GM18873 (cell line): ENCODE measurements at regions not wholly inside any gene's neighbourhood (a gene's known extent, or its start where the extent isn't known, plus 50 kb on each side); places are given as distances from the start of the nearest gene placed in this dataset.

Experiments used
- ATAC-seq: cut with Tn5 transposase; IDR thresholded peaks from one replicate; pipeline ENCODE4 v1.9.1; 2021; ENCODE audit warnings: mild to moderate bottlenecking, moderate library complexity, moderate number of reproducible peaks; ENCODE audit not compliant: unreplicated experiment, low FRiP score

DNA sequence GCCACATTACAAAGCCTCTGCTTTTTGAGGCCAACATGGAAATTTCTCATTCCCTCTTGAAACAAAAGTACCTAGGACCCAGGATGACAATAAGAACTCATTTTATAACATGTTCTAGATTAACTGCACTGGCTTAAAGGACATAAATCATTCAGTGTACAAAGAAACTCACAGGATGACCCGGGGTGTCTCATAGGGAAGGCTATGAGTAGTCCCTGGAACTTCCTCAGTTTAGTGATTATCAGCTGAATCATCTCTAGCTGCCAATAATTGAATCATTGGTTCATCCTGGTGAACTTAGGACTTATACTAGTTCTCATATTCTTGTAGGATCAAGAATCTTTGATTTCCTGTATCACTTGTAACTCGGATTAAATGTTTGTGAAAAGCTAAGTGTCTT is 95.8 kb upstream of the WDR1 start:
- ATAC-seq: no peak

DNA sequence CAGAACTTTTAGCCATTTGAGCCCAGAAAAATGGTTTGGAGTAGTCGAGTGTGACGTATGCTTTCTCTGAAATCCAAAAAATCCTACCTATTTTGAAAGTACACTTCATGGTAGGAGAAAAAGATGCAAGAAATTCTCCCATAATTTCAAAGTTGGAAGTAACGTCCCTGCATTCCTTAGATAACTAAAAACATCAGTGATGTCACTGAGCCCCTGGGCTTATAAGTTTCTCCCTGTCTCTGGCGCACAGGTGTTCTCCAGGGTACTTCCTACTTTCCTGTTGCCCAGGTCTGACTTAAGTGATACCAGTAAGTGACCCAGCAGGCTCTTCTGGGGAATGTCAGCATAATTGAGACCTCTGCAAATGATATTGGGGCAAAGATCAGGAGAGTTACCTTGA is 90.5 kb upstream of the WDR1 start:
- ATAC-seq: no peak

DNA sequence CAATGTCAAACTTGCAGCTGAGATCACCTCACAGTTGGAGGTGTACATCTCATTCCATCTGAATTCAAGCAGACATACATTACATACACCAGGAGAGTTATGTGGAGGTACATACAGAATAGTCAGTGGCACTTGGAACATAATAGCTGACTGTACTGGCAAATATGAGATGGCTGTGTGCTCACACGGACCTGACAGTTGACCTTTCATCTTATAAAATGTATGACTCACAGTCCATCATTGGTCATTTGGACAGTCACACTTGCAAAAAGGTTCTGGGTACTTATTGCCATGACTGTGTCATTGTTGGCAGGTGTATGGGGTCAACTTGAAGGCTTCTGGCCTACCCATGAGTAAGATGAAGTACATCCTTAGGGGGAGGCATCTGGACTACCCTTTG is 88.6 kb upstream of the WDR1 start:
- no peak for ATAC-seq

DNA sequence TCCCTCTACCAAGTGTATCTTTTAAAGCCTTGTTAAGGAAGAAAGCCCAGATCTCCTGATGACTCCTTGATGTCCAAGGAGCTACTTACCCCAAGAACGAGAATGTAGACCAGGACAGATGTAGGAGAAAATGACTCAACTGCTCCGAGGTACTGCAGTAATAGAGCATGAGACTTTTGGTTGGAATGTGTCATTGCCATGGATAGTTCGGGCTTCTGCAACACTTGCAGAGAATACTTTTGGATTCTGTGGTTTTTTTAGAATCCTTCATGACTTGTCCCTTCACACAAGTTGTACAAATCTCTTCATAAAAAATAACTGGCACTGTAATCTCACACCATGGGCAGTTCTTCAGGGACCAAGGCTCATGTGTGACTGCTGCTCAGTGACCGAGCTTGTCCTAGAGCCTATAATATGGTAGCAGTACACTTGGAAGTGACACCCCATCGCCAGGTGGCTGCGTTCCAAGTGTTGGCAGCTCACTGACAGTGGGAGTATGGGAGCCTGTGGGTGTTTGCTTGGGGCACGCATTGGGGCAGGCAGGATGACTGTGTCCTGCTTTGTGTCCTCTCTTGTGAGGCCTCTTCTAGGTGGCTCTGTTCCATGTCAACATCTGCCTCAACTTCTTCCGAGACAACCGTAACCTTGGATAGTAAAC is 87.9 kb upstream of the WDR1 start:
- ATAC-seq: no peak

DNA sequence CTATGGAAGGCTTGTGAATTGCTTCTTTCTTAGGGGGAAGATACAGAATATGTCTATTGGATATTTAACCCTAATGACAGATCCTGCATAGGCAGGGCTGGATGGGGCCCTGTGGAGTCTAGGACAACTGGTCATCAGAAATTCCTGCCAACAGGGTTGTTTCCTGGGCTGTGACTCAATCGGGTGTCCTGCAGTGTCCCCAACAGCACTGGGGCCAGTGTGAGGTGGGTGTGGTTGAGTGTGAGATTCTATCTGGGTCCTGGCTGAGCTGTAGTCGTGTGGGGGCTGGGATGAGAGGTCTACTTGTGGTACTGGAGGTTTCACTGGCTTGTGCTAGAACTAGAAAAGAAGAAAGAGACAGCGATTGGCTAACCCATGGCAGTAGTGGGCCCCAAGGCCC is 87.3 kb upstream of the WDR1 start:
- ATAC-seq: no peak

DNA sequence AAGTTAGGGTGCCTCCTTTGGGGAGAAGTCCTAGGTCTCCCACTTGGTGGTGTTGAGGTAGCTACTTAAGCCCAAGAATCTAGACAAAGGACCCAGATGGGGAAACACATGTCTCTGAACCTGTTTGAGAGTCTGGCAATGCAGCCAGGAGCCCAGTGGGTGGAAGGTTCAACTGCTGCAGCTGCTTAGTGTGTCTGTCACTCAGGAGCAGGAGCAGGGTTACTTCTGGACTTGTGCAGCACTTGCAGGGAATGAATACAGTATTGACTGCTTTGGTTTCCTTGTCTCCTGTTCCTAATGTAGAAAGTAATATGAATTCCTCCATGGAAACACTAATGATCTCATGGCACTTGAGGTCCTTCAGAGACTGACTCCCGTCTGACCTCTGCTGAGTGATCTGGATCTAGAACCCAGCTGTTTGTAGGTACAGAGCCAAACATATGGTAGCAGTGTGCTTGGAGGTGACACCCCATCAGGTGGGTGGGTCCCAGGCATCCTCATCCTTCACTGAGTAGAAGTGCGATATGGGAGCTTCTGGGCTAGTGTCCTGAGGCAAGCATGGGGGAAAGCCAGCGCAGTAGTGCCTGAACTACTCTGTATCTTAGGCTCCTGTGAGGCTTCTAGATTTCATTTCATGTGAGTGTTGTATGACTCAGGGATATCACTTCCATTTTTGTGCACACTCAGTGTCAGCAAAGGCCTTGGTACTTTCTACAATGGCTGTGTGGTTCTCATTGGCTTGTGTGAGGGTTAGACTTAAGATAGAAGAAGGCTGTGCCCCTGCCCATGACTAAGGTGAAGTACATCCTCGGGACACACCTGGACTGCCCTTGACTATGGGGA is 85.0 kb upstream of the WDR1 start:
- no peak for ATAC-seq

DNA sequence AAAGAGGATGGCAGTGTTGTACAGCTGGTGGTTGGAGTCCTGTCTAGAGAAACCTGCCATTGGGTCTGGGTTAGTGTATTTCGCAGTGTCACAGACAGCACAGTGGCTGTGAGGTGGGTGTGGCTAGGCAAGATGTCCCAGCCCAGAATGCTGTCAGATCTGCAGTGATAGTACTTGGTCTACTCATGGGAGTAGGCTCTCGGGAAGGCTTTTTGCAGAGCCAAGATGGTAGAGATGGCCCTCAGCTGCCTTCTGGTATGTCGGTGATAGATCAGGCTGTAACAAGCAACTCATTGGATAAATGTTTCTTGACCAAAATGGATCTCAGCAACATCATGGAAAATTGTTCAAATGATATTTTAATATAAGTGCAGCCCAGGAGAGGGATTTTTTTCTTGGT is 84.3 kb upstream of the WDR1 start:
- no peak for ATAC-seq

DNA sequence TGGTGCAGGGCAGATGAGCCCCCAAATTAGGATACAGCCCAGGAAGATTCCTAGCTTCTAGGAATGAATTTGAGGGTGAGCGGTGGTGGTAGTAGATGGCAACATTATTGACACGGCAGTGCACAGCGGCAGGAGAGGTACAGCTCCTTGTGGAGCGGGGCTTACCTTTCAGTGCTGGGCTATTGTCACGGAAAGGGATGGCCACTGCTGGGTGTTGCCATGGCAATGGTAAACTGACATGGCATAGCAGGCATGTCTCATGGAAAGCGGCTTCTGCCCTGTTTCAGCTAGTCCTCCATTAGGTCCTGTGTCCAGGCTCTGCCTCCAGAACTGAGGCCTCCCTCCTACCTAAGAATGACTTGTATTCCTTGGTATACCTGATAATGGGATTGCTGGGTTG is 81.8 kb upstream of the WDR1 start:
- ATAC-seq: no peak

DNA sequence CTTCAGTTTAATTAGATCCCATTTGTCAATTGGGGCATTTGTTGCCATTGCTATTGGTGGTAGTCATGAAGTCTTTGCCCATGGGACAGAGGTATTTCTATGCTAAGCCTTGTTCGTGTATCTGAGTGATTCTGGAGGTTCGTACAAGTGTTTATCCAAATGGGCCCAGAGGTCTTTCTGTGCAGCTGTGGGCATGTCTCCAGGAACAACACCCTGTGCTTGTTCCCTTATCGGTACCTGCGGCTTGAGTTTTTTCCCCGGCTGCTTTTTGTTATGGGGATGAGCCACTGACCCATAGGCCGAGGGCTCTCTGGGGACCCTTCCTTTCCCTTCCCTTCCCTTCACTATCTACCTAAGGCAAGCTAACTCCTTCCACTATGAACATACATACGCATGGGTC is 81.4 kb upstream of the WDR1 start:
- no peak for ATAC-seq

DNA sequence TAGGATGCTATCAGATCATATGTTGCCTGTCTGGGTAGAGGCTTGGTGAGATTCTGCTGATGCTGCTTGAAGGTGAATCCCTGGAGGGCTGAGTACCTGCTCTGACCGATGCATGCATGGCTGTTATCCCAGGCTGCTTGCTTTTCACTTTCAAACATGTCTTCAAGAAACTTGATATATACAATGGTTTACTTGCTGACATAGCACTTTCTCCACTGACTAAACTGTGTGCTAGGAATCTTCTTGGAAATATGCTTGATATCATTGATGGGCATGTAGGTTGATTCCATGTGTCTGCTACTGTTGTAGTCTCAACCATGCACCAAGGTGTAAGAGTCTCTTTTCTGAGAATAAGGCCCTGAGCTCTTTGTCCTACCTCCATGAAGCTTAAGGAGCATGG is 79.6 kb upstream of the WDR1 start:
- ATAC-seq: no peak

DNA sequence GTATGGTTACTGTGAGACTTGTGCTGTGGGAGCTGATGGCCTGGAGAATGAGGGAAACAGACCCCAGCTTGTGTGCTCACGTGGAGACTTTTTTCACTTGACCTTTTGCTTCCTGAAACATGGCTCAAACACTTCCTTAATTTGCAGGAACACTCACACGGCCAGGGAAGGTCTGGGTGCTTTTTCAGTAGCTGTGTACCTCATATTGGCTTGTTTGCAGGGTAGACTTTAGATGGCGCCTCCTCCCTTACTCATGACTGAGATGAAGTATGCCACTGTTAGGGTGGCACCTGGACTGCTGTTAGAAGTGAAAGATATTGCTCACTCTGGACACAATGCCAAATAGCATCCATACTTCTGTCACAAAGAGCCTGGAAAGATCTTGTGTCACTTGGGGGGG is 75.7 kb upstream of the WDR1 start:
- ATAC-seq: no peak

DNA sequence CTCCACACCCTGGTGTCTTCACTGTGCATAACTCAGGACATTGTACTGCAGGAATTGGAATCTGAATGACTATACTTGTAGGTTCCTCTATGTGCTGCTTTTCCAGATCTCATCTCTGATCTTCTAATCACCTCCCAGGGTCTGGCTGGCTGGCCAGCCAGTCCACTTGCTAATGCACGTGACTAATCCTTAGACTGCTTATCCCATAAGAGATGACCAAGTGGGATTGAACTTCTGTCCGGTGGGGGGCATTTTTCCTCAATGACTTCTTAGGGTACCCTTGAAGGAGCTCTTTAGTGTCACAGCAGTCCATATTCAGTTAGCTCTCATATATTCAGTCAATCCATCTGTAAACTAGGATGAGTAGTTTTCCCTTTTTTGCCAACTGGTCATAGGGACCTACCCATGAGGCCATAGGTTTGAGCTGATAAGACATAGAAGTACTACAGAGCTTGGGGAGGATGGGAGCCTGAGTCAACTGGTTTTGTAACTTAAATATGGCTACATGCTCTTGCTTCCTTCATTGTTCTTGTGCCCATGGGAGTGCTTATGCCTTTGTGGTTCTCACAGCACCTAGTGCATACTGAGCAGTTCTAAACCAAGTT is 71.9 kb upstream of the WDR1 start:
- no peak for ATAC-seq

DNA sequence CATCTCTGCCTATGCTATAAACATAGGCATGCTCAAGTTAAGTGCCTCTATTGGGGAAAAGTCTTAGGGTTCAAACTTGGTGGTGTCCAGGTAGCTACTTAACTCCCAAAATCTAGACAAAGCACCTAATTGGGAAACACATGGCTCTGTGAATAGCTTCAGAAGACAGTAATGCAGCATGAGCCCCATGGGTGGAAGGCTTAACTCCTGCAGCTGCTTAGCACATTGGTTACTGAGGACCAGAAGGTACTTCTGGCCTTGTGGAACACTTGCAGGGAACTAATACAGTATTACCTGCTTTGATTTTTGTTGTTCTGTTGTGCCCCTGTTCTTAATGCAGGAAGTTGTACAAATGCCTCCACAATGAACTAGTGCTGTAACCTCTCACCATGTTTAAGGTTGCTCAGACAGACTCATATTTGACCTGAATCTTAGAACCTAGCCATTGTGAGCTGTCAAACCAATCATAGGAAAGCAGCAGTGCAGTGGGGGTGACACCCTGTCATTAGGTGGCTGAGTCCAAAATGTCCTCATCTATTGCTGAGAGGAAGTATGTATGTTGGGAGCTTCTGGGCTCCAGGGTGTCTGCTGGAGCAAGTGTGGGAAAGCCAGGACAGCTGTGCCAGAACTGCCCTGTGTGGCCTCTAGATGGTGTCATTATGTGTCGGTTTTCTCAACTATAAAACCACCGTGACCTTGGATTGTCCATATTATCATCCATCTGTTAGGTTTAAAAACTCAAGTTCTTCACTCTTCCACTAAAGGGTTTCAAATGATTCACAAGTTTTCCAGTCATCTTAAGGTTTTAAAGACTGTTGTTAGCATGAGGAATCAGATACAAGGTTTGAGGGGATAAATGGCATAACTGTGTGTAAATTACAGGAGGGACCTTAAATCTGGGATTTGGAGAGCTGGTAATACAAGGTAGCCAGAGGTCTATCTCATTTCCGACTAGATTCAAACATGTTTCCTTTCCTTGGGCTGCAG is 69.9 kb upstream of the WDR1 start:
- ATAC-seq: no peak

DNA sequence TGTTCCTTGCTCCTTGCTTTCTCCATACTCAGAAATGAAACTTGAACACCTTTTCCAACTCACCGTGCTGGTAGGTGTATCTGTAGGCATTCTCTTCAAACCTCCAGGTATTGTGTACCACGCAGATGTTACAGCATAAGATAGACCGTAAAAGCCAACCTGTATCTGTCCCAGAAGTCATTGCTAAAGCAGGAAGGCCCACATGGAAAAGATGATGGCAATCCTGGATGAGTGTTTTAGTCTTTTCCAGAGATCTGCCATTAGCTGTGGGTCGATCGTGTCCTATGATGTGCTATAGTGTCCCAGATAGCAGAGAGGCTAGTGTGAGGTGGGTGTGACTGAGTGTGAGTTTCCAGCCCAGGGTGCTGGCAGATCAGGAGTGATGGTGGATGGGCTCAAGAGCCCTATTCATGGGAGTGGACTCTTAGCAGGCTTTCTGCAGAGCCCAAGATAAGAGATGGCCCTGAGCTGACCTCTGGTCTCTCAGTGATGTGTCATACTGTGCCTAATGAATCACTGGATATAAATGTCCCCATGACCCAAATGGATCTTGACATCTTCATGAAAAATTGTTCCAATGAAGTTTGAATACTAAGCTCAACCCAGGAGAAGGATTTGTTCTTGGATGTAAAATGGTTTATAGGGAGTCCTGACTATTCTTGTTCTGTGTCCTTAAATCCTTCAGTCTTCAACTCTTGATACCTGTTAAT is 69.1 kb upstream of the WDR1 start:
- ATAC-seq: no peak

DNA sequence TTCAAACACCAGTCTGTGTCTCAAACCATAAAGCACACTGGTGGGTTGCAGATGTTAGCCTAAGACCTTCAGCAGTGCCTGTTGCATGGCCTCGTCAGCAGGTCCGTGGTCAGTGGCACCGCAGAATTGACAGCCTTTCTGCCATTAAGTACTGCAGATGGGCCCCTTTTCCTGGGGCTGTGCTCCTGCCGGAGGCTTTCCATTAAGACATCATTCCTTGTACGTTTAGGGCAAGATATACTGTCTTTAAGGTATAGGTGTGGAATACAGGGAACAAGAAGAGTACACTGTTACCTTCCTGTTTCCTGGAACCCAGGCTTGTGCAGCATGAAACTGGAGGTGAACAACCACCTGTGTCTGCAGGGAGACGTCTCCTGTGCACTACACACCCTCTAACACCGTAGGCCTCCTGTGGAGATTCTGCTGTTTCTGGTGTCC is 67.9 kb upstream of the WDR1 start:
- ATAC-seq: no peak

DNA sequence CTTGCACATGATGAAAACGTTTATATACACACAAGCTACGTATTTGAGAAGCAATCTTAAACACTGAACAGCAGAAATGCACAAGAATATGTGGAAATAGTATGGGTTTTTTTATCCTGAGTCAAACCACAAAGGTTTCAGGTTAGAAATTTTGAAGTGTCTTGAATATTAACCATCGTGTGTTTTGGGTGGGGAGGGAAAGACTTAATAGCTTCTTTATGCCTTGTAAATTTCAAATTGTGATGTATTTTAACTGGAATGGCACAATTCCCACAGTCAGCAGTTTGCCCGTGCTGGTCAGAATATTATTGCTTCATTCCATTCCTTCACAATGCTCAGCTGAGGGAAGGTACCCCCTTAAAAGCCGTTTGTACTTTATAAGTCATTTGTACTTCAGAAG is 67.4 kb upstream of the WDR1 start:
- no peak for ATAC-seq

DNA sequence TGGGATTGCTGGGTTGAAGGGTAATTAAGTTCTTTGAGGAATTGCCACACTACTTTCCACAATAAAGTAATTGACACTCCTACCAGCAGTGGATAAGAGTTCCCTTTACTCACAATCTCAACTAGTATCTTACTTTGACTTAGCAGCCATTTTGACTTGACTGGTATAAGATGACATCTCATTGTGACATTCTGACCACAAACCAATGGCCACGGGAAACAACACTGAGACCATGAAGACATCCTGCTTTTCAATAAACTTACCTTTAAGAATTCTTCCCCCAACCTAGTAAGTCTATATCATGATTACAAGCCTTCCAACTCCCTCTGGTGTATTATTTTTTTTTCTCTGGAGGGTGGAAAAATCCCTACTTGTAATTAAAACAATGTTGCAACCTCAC is 66.9 kb upstream of the WDR1 start:
- ATAC-seq: no peak

DNA sequence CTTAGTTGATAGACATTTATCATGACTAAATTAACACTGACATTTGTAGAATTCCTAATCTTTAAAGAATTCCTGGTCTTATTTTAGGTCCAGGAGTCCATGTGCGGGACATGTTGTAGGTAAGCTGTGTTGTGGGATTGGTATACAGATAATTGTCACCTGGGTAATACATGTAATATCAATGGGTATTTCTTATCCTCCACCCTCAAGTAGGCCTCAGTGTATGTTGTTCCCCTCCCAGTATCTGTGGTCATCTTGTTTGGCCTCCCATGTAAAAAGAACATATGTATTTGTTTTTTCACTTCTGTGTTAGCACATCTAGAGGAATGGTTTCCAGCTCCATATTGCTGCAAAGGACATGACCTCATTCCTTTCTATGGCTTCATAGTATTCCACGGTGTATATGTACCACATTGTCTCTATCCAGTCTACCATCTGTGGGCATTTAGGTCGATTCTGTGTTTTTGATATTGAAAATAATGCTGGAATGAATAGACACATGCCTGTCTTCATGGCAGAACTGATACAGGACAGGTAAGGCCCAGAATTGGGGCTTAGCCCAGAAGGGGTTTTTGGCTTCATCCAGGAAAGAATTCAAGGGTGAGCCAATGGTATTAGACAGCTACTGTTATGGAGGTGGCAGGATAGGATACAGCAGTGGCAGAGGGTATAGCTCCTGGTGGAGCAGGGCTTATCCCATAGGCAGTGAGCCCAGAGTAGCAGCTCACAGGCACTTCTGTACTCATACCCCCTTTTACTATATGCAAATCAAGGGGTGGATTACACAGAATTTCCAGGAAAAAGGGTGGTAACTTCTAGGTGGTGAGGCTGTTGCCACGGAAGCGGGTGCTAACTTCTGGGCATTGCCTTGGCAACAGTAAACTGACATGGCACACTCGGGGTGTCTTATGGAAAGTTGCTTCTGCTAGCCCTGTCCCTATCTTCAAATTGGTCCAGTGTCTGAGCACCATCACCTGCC is 66.1 kb upstream of the WDR1 start:
- no peak for ATAC-seq
